ENCODE measurements at regions not wholly inside any gene's neighbourhood (a gene's known extent, or its start where the extent isn't known, plus 50 kb on each side); places are given as distances from the start of the nearest gene placed in this dataset.

- TF ChIP-seq ZFX (IDR thresholded peaks at IDR 0.05) (no peak), CTCF (conservative IDR thresholded peaks at IDR 0.05) (no peak)
Measured at GRCh38 chr2:185063761-185064160, 465.4 kb downstream of the ZNF804A start.

GRCh38 chr2:185066128-185066527 is 467.8 kb downstream of the ZNF804A start:
- no peak overlapping the region for H3K27ac ChIP-seq
- no peak for TF ChIP-seq ZFX (IDR thresholded peaks at IDR 0.05)

More at GRCh38 chr2:185063761-185064160, 465.4 kb downstream of the ZNF804A start:
- H3K27ac ChIP-seq: no peak overlapping the region

- H3K27ac ChIP-seq: no peak overlapping the region
- no peak for TF ChIP-seq ZFX (IDR thresholded peaks at IDR 0.05)
- no peak for TF ChIP-seq CTCF (conservative IDR thresholded peaks at IDR 0.05)
Measured at GRCh38 chr2:185069107-185069506, 470.8 kb downstream of the ZNF804A start.

GRCh38 chr2:185074156-185074555 is 475.8 kb downstream of the ZNF804A start:
- TF ChIP-seq CTCF (conservative IDR thresholded peaks at IDR 0.05) (no peak), ZFX (IDR thresholded peaks at IDR 0.05) (no peak)
- no peak overlapping the region for H3K27ac ChIP-seq

GRCh38 chr2:185082749-185083148 is 484.4 kb downstream of the ZNF804A start:
- TF ChIP-seq ZFX (IDR thresholded peaks at IDR 0.05): no peak
- no peak for TF ChIP-seq CTCF (conservative IDR thresholded peaks at IDR 0.05)
- no peak overlapping the region for H3K27ac ChIP-seq

- no peak overlapping the region for H3K27ac ChIP-seq
- no peak; the same call in 1 of the 2 replicates for TF ChIP-seq CTCF (conservative IDR thresholded peaks at IDR 0.05)
Measured at GRCh38 chr2:185108588-185108987, 510.3 kb downstream of the ZNF804A start.

GRCh38 chr2:185127412-185127811 is 529.1 kb downstream of the ZNF804A start:
- no peak overlapping the region for H3K27ac ChIP-seq
- TF ChIP-seq ZFX (IDR thresholded peaks at IDR 0.05): no peak
- TF ChIP-seq CTCF (conservative IDR thresholded peaks at IDR 0.05): no peak

GRCh38 chr2:185128346-185128745 is 530.0 kb downstream of the ZNF804A start:
- no peak for TF ChIP-seq CTCF (conservative IDR thresholded peaks at IDR 0.05)
- no peak for TF ChIP-seq ZFX (IDR thresholded peaks at IDR 0.05)
- H3K27ac ChIP-seq: no peak overlapping the region

Measured in C4-2B (cell line).